HPDE6-E6E7 (cell line): ENCODE measurements at regions not wholly inside any gene's neighbourhood (a gene's known extent, or its start where the extent isn't known, plus 50 kb on each side); places are given as distances from the start of the nearest gene placed in this dataset.

ENCODE experiments used
- DNase-seq: peaks from one replicate; pipeline ENCODE4 v3.0.0; 2011; ENCODE audit warnings: missing footprints; ENCODE audit errors: extremely low spot score

DNA sequence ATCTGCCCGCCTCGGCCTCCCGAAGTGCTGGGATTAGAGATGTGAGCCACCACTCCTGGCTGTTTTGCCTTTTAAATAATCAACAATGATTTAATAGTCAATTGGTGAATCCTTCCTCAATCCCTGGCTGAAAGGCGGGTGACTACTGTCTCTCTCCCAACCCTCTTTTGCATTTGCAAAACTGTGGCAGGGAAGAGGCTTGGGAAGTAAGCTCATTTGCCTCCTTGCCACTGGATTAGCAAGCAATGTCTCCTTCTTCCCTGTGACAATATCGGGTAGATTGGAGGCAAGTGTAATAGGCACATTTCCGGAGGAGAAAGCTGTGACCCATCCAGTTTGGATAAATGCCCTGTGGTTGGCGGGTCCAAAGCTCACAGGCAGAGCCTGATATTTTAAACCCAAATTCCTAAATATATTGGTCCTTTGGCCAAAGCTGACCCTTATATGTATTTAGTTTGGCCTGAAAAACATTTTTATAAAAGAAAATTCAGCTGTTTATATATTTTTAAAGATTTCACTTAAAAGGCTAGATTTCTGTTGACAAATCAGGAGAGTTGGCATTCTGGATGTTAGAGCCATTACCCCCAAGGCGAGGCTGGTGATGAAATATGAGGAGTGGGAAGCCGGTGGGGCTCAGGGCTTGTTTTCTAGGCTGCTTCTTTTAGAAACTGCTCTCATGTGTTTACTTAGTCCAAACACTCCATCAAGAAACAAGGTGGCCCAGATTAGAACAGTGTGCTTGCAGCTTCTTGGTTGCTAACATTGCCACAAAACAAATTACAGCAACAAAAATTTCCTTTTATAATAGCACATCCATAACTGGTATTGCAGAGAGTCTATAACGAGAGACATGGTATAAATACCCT is 646.9 kb upstream of the TMEM132C start:
- no peak for DNase-seq

GRCh38 chr12:127620735-127621355 is 646.1 kb upstream of the TMEM132C start:
- no peak for DNase-seq

- no peak for DNase-seq
Observed at GRCh38 chr12:127621366-127621765, 645.6 kb upstream of the TMEM132C start.

- DNase-seq: no peak
Observed at GRCh38 chr12:127623362-127623761, 643.6 kb upstream of the TMEM132C start.

- DNase-seq: no peak
Observed at GRCh38 chr12:127625176-127625771, 641.7 kb upstream of the TMEM132C start.

DNA sequence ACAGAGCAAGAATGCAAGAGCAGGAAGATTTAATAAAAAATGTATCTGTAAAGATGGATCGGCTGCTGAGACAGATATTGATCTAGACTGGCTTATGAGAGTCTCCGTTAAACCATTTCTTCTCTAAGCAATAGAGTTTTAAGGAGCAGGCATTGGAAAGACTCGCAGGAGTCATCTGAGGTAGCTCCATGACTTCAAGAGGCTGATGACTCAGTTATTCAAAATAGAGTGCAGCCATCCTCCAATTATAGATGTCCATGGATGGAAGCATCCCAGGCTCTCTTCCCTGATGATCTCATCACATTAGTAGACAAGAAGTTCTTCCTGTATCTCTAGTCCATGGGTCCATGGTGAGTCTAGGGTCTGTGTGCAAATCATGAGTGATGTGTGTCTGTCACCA is 638.3 kb upstream of the TMEM132C start:
- DNase-seq: no peak

GRCh38 chr12:127629066-127629820 is 637.7 kb upstream of the TMEM132C start:
- DNase-seq: no peak

GRCh38 chr12:127632461-127632860 is 634.5 kb upstream of the TMEM132C start:
- no peak for DNase-seq

DNA sequence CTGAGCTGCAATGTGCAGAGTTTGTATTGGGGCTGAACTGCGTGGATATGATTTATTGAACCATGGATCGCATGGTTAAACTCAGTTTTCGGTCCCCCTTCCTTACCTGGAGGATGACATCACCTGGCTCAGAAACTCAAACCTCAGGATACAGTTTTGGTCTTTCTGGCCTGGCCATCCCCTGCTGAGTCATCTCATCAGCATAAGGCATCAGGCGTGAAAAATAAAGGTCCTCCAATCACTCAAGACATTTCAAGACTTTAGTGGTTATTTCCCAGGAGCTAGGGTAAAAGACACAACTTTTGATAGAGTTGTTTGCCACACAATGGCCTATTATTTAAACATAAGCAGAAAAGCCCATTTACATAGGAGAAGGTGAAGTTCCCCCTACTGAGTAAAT is 631.1 kb upstream of the TMEM132C start:
- no peak for DNase-seq

DNA sequence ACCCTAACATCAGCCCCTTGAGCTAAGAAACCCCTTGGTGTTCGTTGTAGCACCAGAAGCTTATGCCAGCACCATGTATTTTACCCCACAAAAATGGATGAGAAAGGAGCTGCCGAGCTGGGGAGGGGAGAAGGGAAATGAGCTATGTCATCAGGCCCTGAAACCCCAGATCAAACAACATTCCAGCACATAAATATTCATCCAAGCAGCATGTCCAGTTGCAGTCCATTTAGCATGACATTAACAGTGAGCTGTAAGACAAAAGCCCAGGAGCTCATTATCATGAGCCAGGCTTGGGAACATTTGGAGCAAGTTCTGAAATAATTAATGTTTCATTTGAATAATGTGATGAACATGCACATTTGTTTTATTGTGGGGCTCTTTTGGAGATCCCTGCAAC is 630.1 kb upstream of the TMEM132C start:
- DNase-seq: no peak

- no peak for DNase-seq
Observed at GRCh38 chr12:127640181-127640886, 626.6 kb upstream of the TMEM132C start.

- no peak for DNase-seq
Observed at GRCh38 chr12:127642208-127642607, 624.8 kb upstream of the TMEM132C start.

GRCh38 chr12:127648321-127648720 is 618.6 kb upstream of the TMEM132C start:
- no peak for DNase-seq

- DNase-seq: no peak
Observed at GRCh38 chr12:127649961-127650360, 617.0 kb upstream of the TMEM132C start.

- DNase-seq: no peak
Observed at GRCh38 chr12:127650626-127651025, 616.3 kb upstream of the TMEM132C start.

DNA sequence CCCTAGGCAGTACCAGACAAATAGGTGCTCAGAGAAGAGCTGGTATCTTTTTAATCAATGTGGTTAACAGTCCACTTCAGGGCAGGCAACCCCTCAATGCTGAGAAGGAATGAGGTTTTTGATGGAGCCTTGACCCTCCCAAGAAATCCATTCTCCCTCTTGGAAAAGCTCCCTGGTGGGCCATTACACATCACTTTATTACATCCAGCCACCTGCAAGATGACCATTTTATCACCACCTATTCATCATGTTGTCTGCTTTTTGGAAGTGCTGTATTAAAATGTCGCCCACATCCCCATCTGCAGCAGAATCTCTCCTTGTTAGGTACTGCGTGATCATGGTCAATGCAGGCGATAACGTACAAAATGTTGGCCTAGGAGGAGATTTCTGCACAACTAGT is 614.7 kb upstream of the TMEM132C start:
- DNase-seq: no peak

GRCh38 chr12:127654383-127654985 is 612.5 kb upstream of the TMEM132C start:
- DNase-seq: no peak

GRCh38 chr12:127655691-127656090 is 611.3 kb upstream of the TMEM132C start:
- DNase-seq: no peak

DNA sequence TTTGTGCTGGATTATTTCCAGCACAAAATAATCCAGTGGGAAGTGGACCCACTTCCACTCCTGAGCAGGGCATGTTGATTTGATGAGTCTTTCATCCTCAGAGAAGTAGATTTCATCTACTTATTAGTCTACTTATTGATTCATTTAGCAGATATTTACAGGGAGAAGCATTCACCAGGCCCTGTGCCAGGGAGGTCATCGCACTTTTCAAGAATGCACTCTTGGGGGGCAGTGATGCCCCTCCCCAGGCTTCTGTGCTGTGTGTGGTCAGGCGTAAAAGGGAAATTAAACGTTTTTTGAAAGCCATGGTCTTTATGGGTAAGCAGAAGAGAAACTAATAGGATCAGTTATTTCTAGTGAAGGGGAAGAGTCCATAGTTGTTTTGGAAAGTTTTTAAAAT is 610.7 kb upstream of the TMEM132C start:
- no peak for DNase-seq

DNA sequence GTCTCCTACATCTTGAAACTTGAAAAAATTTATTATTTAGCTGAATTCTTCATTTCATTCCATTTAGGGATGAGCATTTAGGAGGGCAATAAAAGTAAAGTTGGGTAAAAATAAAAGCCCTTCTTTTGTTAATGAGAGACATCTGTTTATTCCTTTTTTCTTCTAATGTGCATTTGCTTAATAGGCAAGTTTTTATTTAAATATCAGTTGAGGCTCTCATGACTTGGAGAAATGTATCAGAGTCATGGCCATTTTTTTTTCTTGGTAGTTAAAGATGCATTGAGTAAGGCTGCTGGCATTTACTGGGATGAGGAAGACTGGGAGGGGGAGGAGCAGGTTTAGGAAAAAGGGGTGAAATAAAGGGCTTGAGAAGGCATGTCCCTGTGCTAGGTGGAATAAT is 609.9 kb upstream of the TMEM132C start:
- DNase-seq: no peak

GRCh38 chr12:127660961-127661360 is 606.0 kb upstream of the TMEM132C start:
- no peak for DNase-seq
